Activated CD8-positive, alpha-beta memory T cell treated with anti-CD3 and anti-CD28 coated beads, Interleukin-2, amount 50 U/mL, for 1 hour (primary cell): ENCODE measurements at regions not wholly inside any gene's neighbourhood (a gene's known extent, or its start where the extent isn't known, plus 50 kb on each side); places are given as distances from the start of the nearest gene placed in this dataset.

Experiments used
- DNase-seq: peaks from one replicate; pipeline ENCODE4 v3.0.0-alpha.2; 2020; ENCODE audit errors: extremely low read depth

GRCh38 chr22:48361099-48361639 is 1466.5 kb downstream of the BRD1 start:
- no peak for DNase-seq

GRCh38 chr22:48359613-48359965 is 1468.1 kb downstream of the BRD1 start:
- DNase-seq: no peak

- DNase-seq: no peak
These were observed 1468.6 kb downstream of the BRD1 start for GRCh38 chr22:48358886-48359612.

GRCh38 chr22:48357961-48358360 is 1469.7 kb downstream of the BRD1 start:
- no peak for DNase-seq

- DNase-seq: no peak
These were observed 1470.5 kb downstream of the BRD1 start for GRCh38 chr22:48357196-48357595.

- DNase-seq: no peak
These were observed 1470.9 kb downstream of the BRD1 start for GRCh38 chr22:48356731-48357130.

GRCh38 chr22:48354096-48354495 is 1473.6 kb downstream of the BRD1 start:
- DNase-seq: no peak

- no peak for DNase-seq
These were observed 1474.3 kb downstream of the BRD1 start for GRCh38 chr22:48353116-48353947.

GRCh38 chr22:48352086-48352911 is 1475.4 kb downstream of the BRD1 start:
- DNase-seq: no peak

- DNase-seq: no peak
These were observed 1476.1 kb downstream of the BRD1 start for GRCh38 chr22:48351376-48352085.

- DNase-seq: no peak
These were observed 1477.2 kb downstream of the BRD1 start for GRCh38 chr22:48350456-48350855.

- no peak for DNase-seq
These were observed 1478.8 kb downstream of the BRD1 start for GRCh38 chr22:48348855-48349254.

GRCh38 chr22:48347311-48347710 is 1480.4 kb downstream of the BRD1 start:
- DNase-seq: no peak

GRCh38 chr22:48346911-48347310 is 1480.8 kb downstream of the BRD1 start:
- no peak for DNase-seq

GRCh38 chr22:48346311-48346710 is 1481.4 kb downstream of the BRD1 start:
- no peak for DNase-seq

GRCh38 chr22:48345631-48346030 is 1482.0 kb downstream of the BRD1 start:
- no peak for DNase-seq

- no peak for DNase-seq
These were observed 1484.2 kb downstream of the BRD1 start for GRCh38 chr22:48343461-48343860.

GRCh38 chr22:48342732-48343131 is 1484.9 kb downstream of the BRD1 start:
- no peak for DNase-seq

GRCh38 chr22:48342016-48342415 is 1485.7 kb downstream of the BRD1 start:
- DNase-seq: no peak

- DNase-seq: no peak
These were observed 1486.7 kb downstream of the BRD1 start for GRCh38 chr22:48340727-48341709.
